IMR-90 (cell line): ENCODE measurements at regions not wholly inside any gene's neighbourhood (a gene's known extent, or its start where the extent isn't known, plus 50 kb on each side); places are given as distances from the start of the nearest gene placed in this dataset.

Source experiments
- ATAC-seq: fragments of 200-7000 bp; cut with Tn5 transposase; 2 replicates; pipeline ENCODE4 v1.9.1; 2020; ENCODE audit warnings: low read depth, mild to moderate bottlenecking, moderate library complexity
- BruUV-seq: library from RNA; stranded (reverse); fragments of 400-500 nt; replicated peaks from 2 replicates; lab custom pipeline; 2021; lab: Mats Ljungman, UMichigan
- CTCF ChIA-PET: fragments of 300-600 bp; formaldehyde crosslinking; extraction: SDS; loops from one replicate; lab custom pipeline; 2021; ENCODE audit warnings: antibody characterized with exemption; lab: Yijun Ruan, JAX
- POLR2A ChIA-PET: fragments of 300-600 bp; sonication (Branson Sonifier 250); formaldehyde crosslinking; loops from one replicate; lab custom pipeline; 2022; ENCODE audit warnings: antibody characterized with exemption; ENCODE audit not compliant: unreplicated experiment; lab: Charles Lee
- DNase-seq: peaks from one replicate; pipeline ENCODE4 v3.0.0; 2013
- H2AFZ ChIP-seq: replicated peaks from 2 replicates; pipeline ENCODE3; 2013; ENCODE audit warnings: low read length, mild to moderate bottlenecking; ENCODE audit not compliant: poor library complexity
- H2AK5ac ChIP-seq: 2 replicates; pipeline ENCODE4 v1.6.1; 2013; ENCODE audit warnings: low read depth, low read length, inconsistent platforms
- H2AK9ac ChIP-seq: replicated peaks from 2 replicates; pipeline ENCODE3; 2013; ENCODE audit warnings: mild to moderate bottlenecking, low read depth, low read length, moderate library complexity; ENCODE audit not compliant: poor library complexity
- H2BK120ac ChIP-seq: 2 replicates; pipeline ENCODE4 v1.6.1; 2013; ENCODE audit warnings: low read depth, low read length, inconsistent platforms
- H2BK15ac ChIP-seq: 3 replicates; pipeline ENCODE4 v1.6.1; 2013; ENCODE audit warnings: low read depth, low read length, inconsistent platforms
- H2BK20ac ChIP-seq: 2 replicates; pipeline ENCODE4 v1.6.1; 2013; ENCODE audit warnings: low read depth, mild to moderate bottlenecking, inconsistent platforms, low read length, moderate library complexity
- H2BK5ac ChIP-seq: 2 replicates; pipeline ENCODE4 v1.6.1; 2013; ENCODE audit warnings: mild to moderate bottlenecking, low read depth, low read length, inconsistent platforms; ENCODE audit not compliant: poor library complexity, severe bottlenecking
- H3K14ac ChIP-seq: replicated peaks from 2 replicates; pipeline ENCODE4 v1.6.1; 2013; ENCODE audit warnings: low read depth, low read length, inconsistent platforms
- H3K18ac ChIP-seq: 2 replicates; pipeline ENCODE4 v1.6.1; 2013; ENCODE audit warnings: low read depth, low read length, control low read depth
- H3K23ac ChIP-seq: 2 replicates; pipeline ENCODE4 v1.6.1; 2013; ENCODE audit warnings: low read depth, low read length, inconsistent platforms
- H3K27ac ChIP-seq: 2 replicates; pipeline ENCODE4 v1.5.1; 2013; ENCODE audit warnings: mild to moderate bottlenecking, control low read depth, low read length; ENCODE audit not compliant: insufficient read depth
- H3K27me3 ChIP-seq: 2 replicates; pipeline ENCODE4 v1.6.1; 2013; ENCODE audit warnings: low read length; ENCODE audit not compliant: control insufficient read depth, insufficient read depth
- H3K36me3 ChIP-seq: 2 replicates; pipeline ENCODE4 v1.6.1; 2013; ENCODE audit warnings: low read length, mixed read lengths; ENCODE audit not compliant: control insufficient read depth, insufficient read depth
- H3K4ac ChIP-seq: 2 replicates; pipeline ENCODE4 v1.6.1; 2013; ENCODE audit warnings: low read depth, low read length, inconsistent platforms
- H3K4me1 ChIP-seq: 2 replicates; pipeline ENCODE4 v1.6.1; 2013; ENCODE audit warnings: low read length, mixed read lengths; ENCODE audit not compliant: control insufficient read depth, insufficient read depth
- H3K4me2 ChIP-seq: 2 replicates; pipeline ENCODE4 v1.6.1; 2013; ENCODE audit warnings: low read depth, mild to moderate bottlenecking, control low read depth, low read length, moderate library complexity
- H3K4me3 ChIP-seq: 2 replicates; pipeline ENCODE4 v1.5.1; 2013; ENCODE audit warnings: low read depth, mild to moderate bottlenecking, control low read depth, low read length, moderate library complexity; ENCODE audit not compliant: insufficient read depth
- H3K56ac ChIP-seq: 2 replicates; pipeline ENCODE4 v1.6.1; 2013; ENCODE audit warnings: low read length, inconsistent platforms; ENCODE audit not compliant: insufficient read depth; ENCODE audit errors: extremely low read depth
- H3K79me1 ChIP-seq, 2 experiments: 2 replicates each; pipeline ENCODE4 v1.6.1; 2013; ENCODE audit warnings: low read length in 2 of 2, inconsistent platforms in 1 of 2, low read depth in 1 of 2
- H3K9ac ChIP-seq: 2 replicates; pipeline ENCODE4 v1.6.1; 2013; ENCODE audit warnings: low read depth, low read length, control low read depth
- H3K9me1 ChIP-seq: 2 replicates; pipeline ENCODE4 v1.6.1; 2013; ENCODE audit warnings: low read length, inconsistent platforms; ENCODE audit not compliant: insufficient read depth
- H3K9me3 ChIP-seq: 2 replicates; pipeline ENCODE4 v1.6.1; 2013; ENCODE audit warnings: low read length; ENCODE audit not compliant: control insufficient read depth, insufficient read depth
- H4K20me1 ChIP-seq: 2 replicates; pipeline ENCODE4 v1.6.1; 2013; ENCODE audit warnings: low read length, inconsistent platforms; ENCODE audit not compliant: insufficient read depth
- H4K5ac ChIP-seq: 2 replicates; pipeline ENCODE4 v1.6.1; 2013; ENCODE audit warnings: mild to moderate bottlenecking, low read depth, low read length, control low read depth
- H4K8ac ChIP-seq, 2 experiments: 2 replicates each; pipeline ENCODE4 v1.6.1; 2013; ENCODE audit warnings: low read depth in 2 of 2, low read length in 2 of 2, control low read depth in 1 of 2, inconsistent platforms in 1 of 2
- H4K91ac ChIP-seq: 2 replicates; pipeline ENCODE4 v1.6.1; 2013; ENCODE audit warnings: low read depth, low read length, inconsistent platforms; ENCODE audit not compliant: insufficient read depth
- BHLHE40 ChIP-seq: fragments of 150-350 bp; IDR thresholded peaks from 2 replicates; pipeline ENCODE4 v1.6.1; 2016; ENCODE audit warnings: mild to moderate bottlenecking, low read depth, low read length
- CEBPB ChIP-seq: IDR thresholded peaks from 2 replicates; pipeline ENCODE4 v1.6.1; 2012; ENCODE audit warnings: low read depth, low read length, improper control_type of control experiment
- CHD1 ChIP-seq: IDR thresholded peaks from 2 replicates; pipeline ENCODE4 v1.6.1; 2012; ENCODE audit warnings: low read depth, low read length, improper control_type of control experiment
- CTCF ChIP-seq: conservative IDR thresholded peaks from 2 replicates; pipeline ENCODE4 v1.5.1; 2012; ENCODE audit warnings: mild to moderate bottlenecking, low read depth, low read length, improper control_type of control experiment
- FOS ChIP-seq: fragments of 150-350 bp; IDR thresholded peaks from 2 replicates; pipeline ENCODE4 v1.6.1; 2016; ENCODE audit warnings: low read depth, low read length
- MAFK ChIP-seq: IDR thresholded peaks from 2 replicates; pipeline ENCODE4 v1.6.1; 2012; ENCODE audit warnings: low read depth, low read length, improper control_type of control experiment
- MAZ ChIP-seq: IDR thresholded peaks from 2 replicates; pipeline ENCODE4 v1.6.1; 2012; ENCODE audit warnings: low read depth, mild to moderate bottlenecking, low read length, improper control_type of control experiment, moderate library complexity, borderline replicate concordance
- MXI1 ChIP-seq: IDR thresholded peaks from 2 replicates; pipeline ENCODE4 v1.6.1; 2012; ENCODE audit warnings: low read depth, mild to moderate bottlenecking, low read length, moderate library complexity, borderline replicate concordance
- NFE2L2 ChIP-seq: fragments of 150-350 bp; IDR thresholded peaks from 2 replicates; pipeline ENCODE4 v1.6.1; 2016; ENCODE audit warnings: low read depth, mild to moderate bottlenecking, low read length
- POLR2A ChIP-seq: IDR thresholded peaks from 2 replicates; pipeline ENCODE4 v1.6.1; 2012; ENCODE audit warnings: mild to moderate bottlenecking, low read depth, low read length
- RAD21 ChIP-seq: IDR thresholded peaks from 2 replicates; pipeline ENCODE4 v1.6.1; 2012; ENCODE audit warnings: low read length, improper control_type of control experiment
- RCOR1 ChIP-seq: IDR thresholded peaks from 2 replicates; pipeline ENCODE4 v1.6.1; 2012; ENCODE audit warnings: mild to moderate bottlenecking, low read length, improper control_type of control experiment; ENCODE audit not compliant: insufficient replicate concordance
- RFX5 ChIP-seq: IDR thresholded peaks from 2 replicates; pipeline ENCODE4 v1.8.0; 2012; ENCODE audit warnings: low read depth, mild to moderate bottlenecking, low read length, moderate library complexity
- SMC3 ChIP-seq: fragments of 150-350 bp; IDR thresholded peaks from 2 replicates; pipeline ENCODE4 v1.6.1; 2016; ENCODE audit warnings: low read depth, mild to moderate bottlenecking, antibody characterized with exemption, low read length, moderate library complexity
- USF2 ChIP-seq: fragments of 150-350 bp; IDR thresholded peaks from 2 replicates; pipeline ENCODE4 v1.6.1; 2017; ENCODE audit warnings: mild to moderate bottlenecking, antibody characterized with exemption, low read length, low read depth
- WGBS, 2 experiments: methylation state at CpG; one replicate each; pipeline versions ENCODE4 v1.1.5 to v1.1.7; 2013; ENCODE audit warnings: missing lambda C conversion rate in 2 of 2; ENCODE audit not compliant: insufficient read length in 1 of 2; ENCODE audit errors: extremely low coverage in 2 of 2; 5-methylcytosine and 5-hydroxymethylcytosine counted together
- dilution Hi-C: fragments of 300-500 bp; cut with HindIII; formaldehyde crosslinking; loops from one replicate; pipeline ENCODE4 v1.14.3; 2018; ENCODE audit warnings: low sequenced_read_pairs; ENCODE audit not compliant: unreplicated experiment
- in situ Hi-C: fragments of 300-500 bp; cut with MboI; formaldehyde crosslinking; loops from 3 replicates; pipeline ENCODE4 v1.14.3; 2019; ENCODE audit warnings: low sequenced_read_pairs, inconsistent platforms, mixed read lengths
- intact Hi-C: fragments of 100-400 bp; cut with micrococcal nuclease; formaldehyde crosslinking; loops from 2 replicates; pipeline ENCODE4 v1.10.0; 2022
- TF ChIP-seq, protein P1 (sequence below): fragments of 150-350 bp; IDR thresholded peaks from 2 replicates; pipeline ENCODE4 v1.6.1; 2016; ENCODE audit warnings: low read depth, mild to moderate bottlenecking, low read length, moderate library complexity, borderline replicate concordance

- H3K9me1 ChIP-seq, result no peaks in the 10 kb centered on the region
- H3K14ac ChIP-seq, result no peak overlapping the region
- POLR2A ChIA-PET, result no interaction called here
- CTCF ChIA-PET, result interaction anchor here (1.5 kb wide), 1 partner anchor 474 kb away, joined by 3 read pairs; no protein-coding TSS in a partner anchor
- H3K23ac ChIP-seq, result no peak overlapping the region
- no peak; the same call in 1 of the 2 replicates for ATAC-seq
- no peaks in the 10 kb centered on the region for H4K20me1 ChIP-seq
- H2AFZ ChIP-seq, result no peak overlapping the region
- no peak overlapping the region for H3K9ac ChIP-seq
- H3K79me1 ChIP-seq, result no peaks in the 10 kb centered on the region
- WGBS, 2 experiments, result no CpG with 5 or more reads among the region's 3 CpGs
- intact Hi-C loops, result no loop called here
- no peaks in the 10 kb centered on the region for H3K36me3 ChIP-seq
- H3K27me3 ChIP-seq, result no peaks in the 10 kb centered on the region
- no peak overlapping the region; the same call in 1 of the 2 replicates for H3K4me2 ChIP-seq
- H3K18ac ChIP-seq, result no peak overlapping the region
- no peak overlapping the region for H2AK5ac ChIP-seq
- in situ Hi-C loops, result no loop called here
- H2AK9ac ChIP-seq, result no peak overlapping the region
- H2BK20ac ChIP-seq, result no peak overlapping the region
- dilution Hi-C loops, result no loop called here
- H3K27ac ChIP-seq, result no peak overlapping the region
- TF ChIP-seq CTCF (no peak), BHLHE40 (no peak), MAZ (no peak), FOS (no peak), USF2 (no peak), CHD1 (no peak), MXI1 (no peak), RCOR1 (no peak), NFE2L2 (no peak), SMC3 (no peak), RFX5 (no peak), CEBPB (no peak), RAD21 (no peak), MAFK (no peak), POLR2A (no peak)
- TF ChIP-seq, protein P1, sequence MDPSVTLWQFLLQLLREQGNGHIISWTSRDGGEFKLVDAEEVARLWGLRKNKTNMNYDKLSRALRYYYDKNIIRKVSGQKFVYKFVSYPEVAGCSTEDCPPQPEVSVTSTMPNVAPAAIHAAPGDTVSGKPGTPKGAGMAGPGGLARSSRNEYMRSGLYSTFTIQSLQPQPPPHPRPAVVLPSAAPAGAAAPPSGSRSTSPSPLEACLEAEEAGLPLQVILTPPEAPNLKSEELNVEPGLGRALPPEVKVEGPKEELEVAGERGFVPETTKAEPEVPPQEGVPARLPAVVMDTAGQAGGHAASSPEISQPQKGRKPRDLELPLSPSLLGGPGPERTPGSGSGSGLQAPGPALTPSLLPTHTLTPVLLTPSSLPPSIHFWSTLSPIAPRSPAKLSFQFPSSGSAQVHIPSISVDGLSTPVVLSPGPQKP, result no peak
- no peaks in the 10 kb centered on the region for H3K9me3 ChIP-seq
- no peak overlapping the region for H2BK15ac ChIP-seq
- peak; percentile 23 for DNase-seq
- H4K91ac ChIP-seq, result no peak overlapping the region
- H4K5ac ChIP-seq, result no peak overlapping the region
- H3K4ac ChIP-seq, result no peak overlapping the region
- H3K4me1 ChIP-seq, result no peaks in the 10 kb centered on the region; the same call in 1 of the 2 replicates
- BruUV-seq, result no TSS peak
- no peak overlapping the region for H4K8ac ChIP-seq
- no peak overlapping the region for H3K56ac ChIP-seq
- H2BK5ac ChIP-seq, result no peak overlapping the region
- H2BK120ac ChIP-seq, result no peak overlapping the region
- no peak overlapping the region for H3K4me3 ChIP-seq
These were observed 310.7 kb upstream of the ZNF717 start for GRCh38 chr3:76096036-76096435.
